ENCODE measurements at regions not wholly inside any gene's neighbourhood (a gene's known extent, or its start where the extent isn't known, plus 50 kb on each side); places are given as distances from the start of the nearest gene placed in this dataset.

GRCh38 chr4:128688033-128688721, 121.3 kb upstream of the JADE1 start:
- Histone ChIP-seq H3K23ac (ENCODE audit: low read depth, low read length) (no peak overlapping the region), H4K8ac (ENCODE audit: low read depth in 2 of 2, low read length in 2 of 2) (no peak overlapping the region), H4K91ac (ENCODE audit: insufficient read depth, low read depth, low read length) (no peak overlapping the region), H3K4me3 (ENCODE audit: insufficient read depth, low read depth, low read length) (no peak overlapping the region), H2BK120ac (ENCODE audit: low read depth, low read length) (no peak overlapping the region), H3K9me1 (ENCODE audit: insufficient read depth, low read length) (no peaks in the 10 kb centered on the region), H3K9me3 (ENCODE audit: control insufficient read depth, insufficient read depth, low read length) (peaks cover 3% of the 10 kb centered on the region; the same call in 1 of the 2 replicates), H3K27ac (ENCODE audit: insufficient read depth, low read length) (no peak overlapping the region), H2BK5ac (ENCODE audit: low read depth, low read length, poor library complexity, severe bottlenecking) (no peak overlapping the region), H2AK5ac (ENCODE audit: low read depth, low read length) (no peak overlapping the region), H3K4me1 (ENCODE audit: control insufficient read depth, insufficient read depth, low read length) (no peaks in the 10 kb centered on the region), H3K79me1 (ENCODE audit: low read depth in 1 of 2, low read length in 2 of 2) (no peaks in the 10 kb centered on the region), H4K5ac (ENCODE audit: low read depth, low read length) (no peak overlapping the region), H3K4ac (ENCODE audit: low read depth, low read length) (no peak overlapping the region), H2AFZ (replicated peaks; ENCODE audit: low read length, poor library complexity) (no peak overlapping the region), H4K20me1 (ENCODE audit: insufficient read depth, low read length) (no peaks in the 10 kb centered on the region), H3K18ac (ENCODE audit: low read depth, low read length) (no peak overlapping the region), H3K14ac (replicated peaks; ENCODE audit: low read depth, low read length) (no peak overlapping the region), H2BK15ac (ENCODE audit: low read depth, low read length) (no peak overlapping the region), H3K4me2 (ENCODE audit: low read depth, low read length) (no peak overlapping the region), H3K27me3 (ENCODE audit: control insufficient read depth, insufficient read depth, low read length) (no peaks in the 10 kb centered on the region), H2BK20ac (ENCODE audit: low read depth, low read length) (no peak overlapping the region), H3K36me3 (ENCODE audit: control insufficient read depth, insufficient read depth, low read length) (no peaks in the 10 kb centered on the region), H3K9ac (ENCODE audit: low read depth, low read length) (no peak overlapping the region), H3K56ac (ENCODE audit: extremely low read depth, insufficient read depth, low read length) (no peak overlapping the region), H2AK9ac (replicated peaks; ENCODE audit: low read depth, low read length, poor library complexity) (no peak overlapping the region)
- no TSS peak for BruUV-seq (replicated peaks)
- CTCF ChIA-PET: no interaction called here
- in situ Hi-C loops (cut with MboI; ENCODE audit: low sequenced_read_pairs): no loop called here
- dilution Hi-C loops (cut with HindIII; ENCODE audit: low sequenced_read_pairs, unreplicated experiment): no loop called here
- POLR2A ChIA-PET (ENCODE audit: unreplicated experiment): no interaction called here
- intact Hi-C loops (cut with micrococcal nuclease): no loop called here
- DNase-seq: no peak
- WGBS, 2 experiments (ENCODE audit: extremely low coverage in 2 of 2, insufficient read length in 1 of 2): no CpG with 5 or more reads among the region's 3 CpGs
- TF ChIP-seq RAD21 (IDR thresholded peaks at IDR 0.05; ENCODE audit: low read length) (no peak), NFE2L2 (IDR thresholded peaks at IDR 0.05; ENCODE audit: low read depth, low read length) (no peak), POLR2A (IDR thresholded peaks at IDR 0.05; ENCODE audit: low read depth, low read length) (no peak)
- TF ChIP-seq, protein P1, sequence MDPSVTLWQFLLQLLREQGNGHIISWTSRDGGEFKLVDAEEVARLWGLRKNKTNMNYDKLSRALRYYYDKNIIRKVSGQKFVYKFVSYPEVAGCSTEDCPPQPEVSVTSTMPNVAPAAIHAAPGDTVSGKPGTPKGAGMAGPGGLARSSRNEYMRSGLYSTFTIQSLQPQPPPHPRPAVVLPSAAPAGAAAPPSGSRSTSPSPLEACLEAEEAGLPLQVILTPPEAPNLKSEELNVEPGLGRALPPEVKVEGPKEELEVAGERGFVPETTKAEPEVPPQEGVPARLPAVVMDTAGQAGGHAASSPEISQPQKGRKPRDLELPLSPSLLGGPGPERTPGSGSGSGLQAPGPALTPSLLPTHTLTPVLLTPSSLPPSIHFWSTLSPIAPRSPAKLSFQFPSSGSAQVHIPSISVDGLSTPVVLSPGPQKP (IDR thresholded peaks at IDR 0.05; ENCODE audit: borderline replicate concordance, low read depth, low read length): no peak
- no peak for ATAC-seq (ENCODE audit: low read depth)

Measured in IMR-90 (cell line).